ENCODE measurements at regions not wholly inside any gene's neighbourhood (a gene's known extent, or its start where the extent isn't known, plus 50 kb on each side); places are given as distances from the start of the nearest gene placed in this dataset.

- intact Hi-C loops (cut with DNase I): no loop called here
- H3K27me3 ChIP-seq: no peaks in the 10 kb centered on the region
- WGBS, 2 donors: 62 to 67% methylated on average over 6 of the region's 6 CpGs
- DNase-seq: no peak
- H3K4me1 ChIP-seq: no peaks in the 10 kb centered on the region
- H3K9me3 ChIP-seq: no peaks in the 10 kb centered on the region
- H3K36me3 ChIP-seq: no peaks in the 10 kb centered on the region
- TF ChIP-seq EP300 (IDR thresholded peaks at IDR 0.05): no peak
- H3K27ac ChIP-seq: no peak overlapping the region
- no peak overlapping the region for H3K4me3 ChIP-seq
Measured at GRCh38 chr1:166283190-166283589, 116.4 kb upstream of the FAM78B start.

- 80 to 88% methylated on average over 5 of the region's 5 CpGs for WGBS, 2 donors
- Histone ChIP-seq H3K36me3 (no peaks in the 10 kb centered on the region), H3K9me3 (no peaks in the 10 kb centered on the region), H3K4me1 (no peaks in the 10 kb centered on the region), H3K27me3 (no peaks in the 10 kb centered on the region), H3K4me3 (no peak overlapping the region), H3K27ac (no peak overlapping the region)
- DNase-seq: no peak
- intact Hi-C loops (cut with DNase I): no loop called here
- TF ChIP-seq POLR2A (IDR thresholded peaks at IDR 0.05) (no peak), EP300 (IDR thresholded peaks at IDR 0.05) (no peak), CTCF (IDR thresholded peaks at IDR 0.05) (no peak), POLR2AphosphoS5 (IDR thresholded peaks at IDR 0.05) (no peak)
Measured at GRCh38 chr1:166283600-166283999, 116.8 kb upstream of the FAM78B start.

GRCh38 chr1:166289309-166290050 lies 122.7 kb upstream of the FAM78B start:
- 85 to 90% methylated on average over 4 of the region's 4 CpGs for WGBS, 2 donors
- no peak for TF ChIP-seq EP300 (IDR thresholded peaks at IDR 0.05)
- no peak for TF ChIP-seq POLR2AphosphoS5 (IDR thresholded peaks at IDR 0.05)
- no peak for TF ChIP-seq CTCF (IDR thresholded peaks at IDR 0.05)
- TF ChIP-seq POLR2A (IDR thresholded peaks at IDR 0.05): no peak
- Histone ChIP-seq H3K27ac (no peak overlapping the region), H3K9me3 (peaks cover 0 to 3% (median 0%) of the 10 kb centered on the region in 4 donors), H3K36me3 (no peaks in the 10 kb centered on the region), H3K4me3 (no peak overlapping the region), H3K4me1 (no peaks in the 10 kb centered on the region), H3K27me3 (no peaks in the 10 kb centered on the region)
- no peak for DNase-seq
- intact Hi-C loops (cut with DNase I): no loop called here

- Histone ChIP-seq H3K4me3 (no peak overlapping the region), H3K4me1 (no peaks in the 10 kb centered on the region), H3K27me3 (no peaks in the 10 kb centered on the region), H3K9me3 (peaks cover 0 to 3% (median 0%) of the 10 kb centered on the region in 4 donors), H3K27ac (no peak overlapping the region), H3K36me3 (no peaks in the 10 kb centered on the region)
- intact Hi-C loops (cut with DNase I): no loop called here
- WGBS, 2 donors: 75 to 88% methylated on average over 1 of the region's 1 CpG
- no peak for DNase-seq
- no peak for TF ChIP-seq CTCF (IDR thresholded peaks at IDR 0.05)
- TF ChIP-seq POLR2AphosphoS5 (IDR thresholded peaks at IDR 0.05): no peak
- TF ChIP-seq POLR2A (IDR thresholded peaks at IDR 0.05): no peak
- no peak for TF ChIP-seq EP300 (IDR thresholded peaks at IDR 0.05)
Measured at GRCh38 chr1:166295656-166296055, 128.9 kb upstream of the FAM78B start.

GRCh38 chr1:166297993-166298392 lies 131.2 kb upstream of the FAM78B start:
- 63 to 74% methylated on average over 1 of the region's 1 CpG for WGBS, 2 donors
- no peaks in the 10 kb centered on the region for H3K4me1 ChIP-seq

GRCh38 chr1:166300767-166301166 lies 134.0 kb upstream of the FAM78B start:
- H3K27ac ChIP-seq: no peak overlapping the region
- 89% methylated on average over 5 of the region's 5 CpGs for WGBS, 2 donors
- no peak for DNase-seq
- no peak for TF ChIP-seq EP300 (IDR thresholded peaks at IDR 0.05)
- TF ChIP-seq POLR2AphosphoS5 (IDR thresholded peaks at IDR 0.05): no peak
- TF ChIP-seq CTCF (IDR thresholded peaks at IDR 0.05): no peak
- TF ChIP-seq POLR2A (IDR thresholded peaks at IDR 0.05): no peak
- H3K4me1 ChIP-seq: no peaks in the 10 kb centered on the region
- H3K27me3 ChIP-seq: no peaks in the 10 kb centered on the region
- H3K9me3 ChIP-seq: no peaks in the 10 kb centered on the region
- no peak overlapping the region for H3K4me3 ChIP-seq
- H3K36me3 ChIP-seq: no peaks in the 10 kb centered on the region
- intact Hi-C loops (cut with DNase I): no loop called here

More at GRCh38 chr1:166297993-166298392, 131.2 kb upstream of the FAM78B start:
- no peak for TF ChIP-seq POLR2A (IDR thresholded peaks at IDR 0.05)
- no peak for DNase-seq
- Histone ChIP-seq H3K9me3 (peaks cover 0 to 3% (median 0%) of the 10 kb centered on the region in 4 donors), H3K27me3 (no peaks in the 10 kb centered on the region), H3K4me3 (no peak overlapping the region), H3K36me3 (no peaks in the 10 kb centered on the region), H3K27ac (no peak overlapping the region)
- intact Hi-C loops (cut with DNase I): no loop called here
